ENCODE measurements at regions not wholly inside any gene's neighbourhood (a gene's known extent, or its start where the extent isn't known, plus 50 kb on each side); places are given as distances from the start of the nearest gene placed in this dataset.
A peak's percentile ranks its signal among the peaks of the same experiment; 100 is the strongest.

DNA sequence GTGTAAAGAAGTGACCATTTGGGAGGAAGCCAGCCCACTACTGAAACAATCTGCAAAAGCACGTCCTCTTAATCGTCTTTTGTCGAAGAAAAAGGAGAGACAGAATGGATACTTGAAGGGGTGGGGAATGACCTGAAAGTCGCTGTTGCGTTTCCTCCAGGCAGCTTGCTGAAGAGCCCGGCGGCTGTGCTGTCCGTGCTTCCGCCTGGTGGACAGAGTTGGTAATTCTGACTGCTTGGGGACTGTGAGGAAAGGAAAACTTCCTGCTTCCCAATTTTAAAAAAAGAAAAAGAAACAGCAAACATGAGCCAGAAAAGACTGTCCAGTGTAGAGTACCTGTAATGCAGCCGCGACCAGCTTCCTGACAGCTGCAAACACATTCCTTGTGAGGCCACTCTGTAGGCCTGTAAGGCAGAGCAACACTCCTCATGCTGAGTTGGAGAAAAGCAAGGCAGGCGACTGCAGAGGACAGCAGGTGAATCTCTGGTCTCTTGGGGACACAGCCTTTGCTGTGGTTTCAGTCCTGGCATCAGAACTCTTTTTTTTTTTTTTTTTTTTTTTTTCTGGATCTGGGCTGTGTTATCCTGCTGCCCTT is 251.1 kb upstream of the TBX18 start:
- no peak overlapping the region for H3K4ac ChIP-seq (ENCODE audit: low read depth in 1 of 2, low read length in 2 of 2)
- peak; percentile 58 for DNase-seq
- no peak overlapping the region for H3K9ac ChIP-seq (ENCODE audit: low read length)
- no peaks in the 10 kb centered on the region for H3K36me3 ChIP-seq (ENCODE audit: control insufficient read depth in 1 of 2, insufficient read depth in 2 of 2, low read depth in 1 of 2, low read length in 2 of 2)
- H2AK5ac ChIP-seq (ENCODE audit: low read length, severe bottlenecking) = no peak overlapping the region
- no peak overlapping the region for H2BK120ac ChIP-seq (ENCODE audit: low read depth, low read length)
- H3K23ac ChIP-seq (ENCODE audit: low read length in 2 of 2) = no peak overlapping the region
- H2AFZ ChIP-seq (ENCODE audit: low read depth, low read length) = no peak overlapping the region
- H3K4me2 ChIP-seq (ENCODE audit: low read length, poor library complexity, severe bottlenecking) = no peak overlapping the region
- no peak overlapping the region for H2BK15ac ChIP-seq (ENCODE audit: low read depth, poor library complexity, severe bottlenecking)
- H3K27me3 ChIP-seq (ENCODE audit: control insufficient read depth in 1 of 2, insufficient read depth in 1 of 2, low read length in 2 of 2) = peaks cover 0 to 17% of the 10 kb centered on the region in 2 experiments
- H3K4me3 ChIP-seq (ENCODE audit: insufficient read depth in 1 of 2, low read depth in 1 of 2, low read length in 2 of 2) = no peak overlapping the region
- H2BK12ac ChIP-seq (ENCODE audit: low read length in 2 of 2) = no peak overlapping the region
- no peak overlapping the region for H4K8ac ChIP-seq (ENCODE audit: low read length)
- H3K9me3 ChIP-seq (ENCODE audit: control insufficient read depth, low read length) = no peaks in the 10 kb centered on the region
- 24% methylated on average over 12 of the region's 12 CpGs for WGBS
- no peak overlapping the region for H3K14ac ChIP-seq (ENCODE audit: low read length in 2 of 2)
- H3K79me1 ChIP-seq (replicated peaks; ENCODE audit: low read length, poor library complexity, severe bottlenecking) = no peaks in the 10 kb centered on the region
- no peak overlapping the region for H2BK5ac ChIP-seq (ENCODE audit: low read depth, low read length, poor library complexity, severe bottlenecking)
- no peak overlapping the region for H3K27ac ChIP-seq (ENCODE audit: low read length, poor library complexity, severe bottlenecking)
- no peak overlapping the region for H4K91ac ChIP-seq (ENCODE audit: low read length)
- no peak overlapping the region for H3K18ac ChIP-seq (ENCODE audit: low read depth in 1 of 2, low read length in 2 of 2)
- H3K4me1 ChIP-seq (ENCODE audit: control insufficient read depth, insufficient read depth, low read depth, low read length) = no peaks in the 10 kb centered on the region

DNA sequence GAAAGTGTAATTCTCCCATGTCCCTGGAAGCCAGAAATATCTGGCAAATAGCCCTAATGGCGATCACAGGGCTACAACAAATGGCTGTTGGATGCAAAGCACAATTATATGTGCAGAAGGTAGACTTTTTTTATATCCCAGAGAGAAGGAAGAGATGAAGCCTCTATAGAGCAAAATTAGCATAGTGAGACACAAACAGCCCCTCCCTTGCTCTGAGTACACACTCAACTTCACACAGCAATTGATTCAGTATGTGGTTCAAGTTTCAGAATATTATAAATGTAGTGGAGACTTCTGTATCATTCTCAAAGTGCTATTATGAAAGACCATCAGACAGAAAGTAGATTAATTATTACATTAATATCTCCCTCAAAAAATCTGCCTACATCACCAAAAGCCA is 246.5 kb upstream of the TBX18 start:
- H3K4me1 ChIP-seq (ENCODE audit: control insufficient read depth, insufficient read depth, low read depth, low read length) = no peaks in the 10 kb centered on the region

DNA sequence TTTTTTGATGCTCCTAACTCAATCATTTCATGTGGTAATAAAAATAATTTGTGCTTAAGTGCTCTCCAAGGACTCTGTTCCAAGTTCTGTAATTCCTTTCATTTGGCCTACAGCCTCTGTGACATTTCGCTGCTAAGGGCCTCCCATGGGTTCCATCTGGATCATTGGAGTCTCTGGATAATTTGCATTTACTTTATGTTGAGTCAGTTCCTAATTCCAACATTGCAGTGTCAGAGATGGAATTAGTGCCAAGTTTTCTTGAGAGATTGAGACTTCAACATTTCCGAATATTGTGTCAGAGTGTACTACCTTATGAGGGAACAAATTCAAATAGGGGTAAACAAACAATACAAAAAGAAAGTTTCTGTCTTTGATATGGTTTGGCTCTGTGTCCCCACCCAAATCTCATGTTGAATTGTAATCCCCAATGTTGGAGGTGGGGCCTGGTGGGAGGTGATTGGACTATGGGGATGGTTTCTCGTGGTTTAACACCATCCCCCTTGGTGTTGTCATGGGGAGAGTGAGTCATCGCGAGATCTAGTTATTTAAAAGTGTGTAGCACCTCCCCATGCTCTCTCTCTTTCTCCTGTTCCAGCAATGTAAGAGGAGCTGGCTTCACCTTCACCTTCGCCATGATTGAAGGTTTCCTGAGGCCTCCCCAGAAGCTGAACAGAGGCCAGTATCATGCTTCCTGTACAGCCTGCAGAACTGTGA is 244.1 kb upstream of the TBX18 start:
- Histone ChIP-seq H2BK12ac (ENCODE audit: low read length in 2 of 2) (no peak overlapping the region), H3K9ac (ENCODE audit: low read length) (no peak overlapping the region), H3K27ac (ENCODE audit: low read length, poor library complexity, severe bottlenecking) (no peak overlapping the region), H3K27me3 (ENCODE audit: control insufficient read depth in 1 of 2, insufficient read depth in 1 of 2, low read length in 2 of 2) (peaks cover 0 to 11% of the 10 kb centered on the region in 2 experiments), H2BK15ac (ENCODE audit: low read depth, poor library complexity, severe bottlenecking) (no peak overlapping the region), H3K18ac (ENCODE audit: low read depth in 1 of 2, low read length in 2 of 2) (no peak overlapping the region), H3K4me3 (ENCODE audit: insufficient read depth in 1 of 2, low read depth in 1 of 2, low read length in 2 of 2) (no peak overlapping the region), H2BK5ac (ENCODE audit: low read depth, low read length, poor library complexity, severe bottlenecking) (no peak overlapping the region), H3K9me3 (ENCODE audit: control insufficient read depth, low read length) (no peaks in the 10 kb centered on the region), H3K36me3 (ENCODE audit: control insufficient read depth in 1 of 2, insufficient read depth in 2 of 2, low read depth in 1 of 2, low read length in 2 of 2) (no peaks in the 10 kb centered on the region), H4K91ac (ENCODE audit: low read length) (no peak overlapping the region), H3K14ac (ENCODE audit: low read length in 2 of 2) (no peak overlapping the region), H2AFZ (ENCODE audit: low read depth, low read length) (no peak overlapping the region), H4K8ac (ENCODE audit: low read length) (no peak overlapping the region), H2AK5ac (ENCODE audit: low read length, severe bottlenecking) (no peak overlapping the region), H3K4ac (ENCODE audit: low read depth in 1 of 2, low read length in 2 of 2) (no peak overlapping the region), H2BK120ac (ENCODE audit: low read depth, low read length) (no peak overlapping the region), H3K4me1 (ENCODE audit: control insufficient read depth, insufficient read depth, low read depth, low read length) (no peaks in the 10 kb centered on the region), H3K23ac (ENCODE audit: low read length in 2 of 2) (no peak overlapping the region), H3K4me2 (ENCODE audit: low read length, poor library complexity, severe bottlenecking) (no peak overlapping the region), H3K79me1 (replicated peaks; ENCODE audit: low read length, poor library complexity, severe bottlenecking) (no peaks in the 10 kb centered on the region)
- DNase-seq = peak; percentile 2
- WGBS = 89% methylated on average over 4 of the region's 6 CpGs

More for the DNA sequence above, 246.5 kb upstream of the TBX18 start:
- Histone ChIP-seq H2BK15ac (ENCODE audit: low read depth, poor library complexity, severe bottlenecking) (no peak overlapping the region), H4K91ac (ENCODE audit: low read length) (no peak overlapping the region), H2AK5ac (ENCODE audit: low read length, severe bottlenecking) (no peak overlapping the region), H3K27ac (ENCODE audit: low read length, poor library complexity, severe bottlenecking) (no peak overlapping the region), H3K36me3 (ENCODE audit: control insufficient read depth in 1 of 2, insufficient read depth in 2 of 2, low read depth in 1 of 2, low read length in 2 of 2) (no peaks in the 10 kb centered on the region), H3K18ac (ENCODE audit: low read depth in 1 of 2, low read length in 2 of 2) (no peak overlapping the region), H3K23ac (ENCODE audit: low read length in 2 of 2) (no peak overlapping the region), H4K8ac (ENCODE audit: low read length) (no peak overlapping the region), H2AFZ (ENCODE audit: low read depth, low read length) (no peak overlapping the region), H2BK5ac (ENCODE audit: low read depth, low read length, poor library complexity, severe bottlenecking) (no peak overlapping the region), H3K9me3 (ENCODE audit: control insufficient read depth, low read length) (no peaks in the 10 kb centered on the region), H3K27me3 (ENCODE audit: control insufficient read depth in 1 of 2, insufficient read depth in 1 of 2, low read length in 2 of 2) (peaks cover 0 to 10% of the 10 kb centered on the region in 2 experiments), H2BK120ac (ENCODE audit: low read depth, low read length) (no peak overlapping the region), H3K4me3 (ENCODE audit: insufficient read depth in 1 of 2, low read depth in 1 of 2, low read length in 2 of 2) (no peak overlapping the region), H3K9ac (ENCODE audit: low read length) (no peak overlapping the region), H3K79me1 (replicated peaks; ENCODE audit: low read length, poor library complexity, severe bottlenecking) (no peaks in the 10 kb centered on the region), H3K4me2 (ENCODE audit: low read length, poor library complexity, severe bottlenecking) (no peak overlapping the region), H3K14ac (ENCODE audit: low read length in 2 of 2) (no peak overlapping the region), H3K4ac (ENCODE audit: low read depth in 1 of 2, low read length in 2 of 2) (no peak overlapping the region), H2BK12ac (ENCODE audit: low read length in 2 of 2) (no peak overlapping the region)
- 17% methylated on average over 1 of the region's 1 CpG for WGBS
- no peak for DNase-seq

DNA sequence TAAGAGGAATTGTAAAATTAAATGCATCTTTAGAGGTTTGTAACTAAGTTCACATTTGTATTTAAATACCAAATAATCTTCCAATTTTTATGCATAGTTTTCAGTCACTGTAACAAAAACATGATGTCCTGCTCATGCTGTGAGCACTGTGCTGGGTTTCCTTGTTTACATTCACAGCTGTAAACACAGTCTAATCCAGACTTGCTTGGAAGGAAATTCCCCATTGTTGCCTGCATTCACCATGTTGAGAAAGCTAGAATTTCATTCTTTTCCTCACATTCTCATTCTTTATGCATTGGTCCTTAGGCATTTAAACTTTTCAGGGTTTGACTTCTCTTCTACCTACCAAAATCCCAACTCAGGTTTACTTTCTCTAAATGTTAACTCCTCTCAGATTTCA is 242.0 kb upstream of the TBX18 start:
- Histone ChIP-seq H4K91ac (ENCODE audit: low read length) (no peak overlapping the region), H3K36me3 (ENCODE audit: control insufficient read depth in 1 of 2, insufficient read depth in 2 of 2, low read depth in 1 of 2, low read length in 2 of 2) (no peaks in the 10 kb centered on the region), H2BK5ac (ENCODE audit: low read depth, low read length, poor library complexity, severe bottlenecking) (no peak overlapping the region), H3K79me1 (replicated peaks; ENCODE audit: low read length, poor library complexity, severe bottlenecking) (no peaks in the 10 kb centered on the region), H3K23ac (ENCODE audit: low read length in 2 of 2) (no peak overlapping the region), H4K8ac (ENCODE audit: low read length) (no peak overlapping the region), H3K4me2 (ENCODE audit: low read length, poor library complexity, severe bottlenecking) (no peak overlapping the region), H2BK120ac (ENCODE audit: low read depth, low read length) (no peak overlapping the region), H3K4me1 (ENCODE audit: control insufficient read depth, insufficient read depth, low read depth, low read length) (no peaks in the 10 kb centered on the region), H3K4ac (ENCODE audit: low read depth in 1 of 2, low read length in 2 of 2) (no peak overlapping the region), H3K9me3 (ENCODE audit: control insufficient read depth, low read length) (no peaks in the 10 kb centered on the region), H3K14ac (ENCODE audit: low read length in 2 of 2) (no peak overlapping the region), H3K9ac (ENCODE audit: low read length) (no peak overlapping the region), H3K27ac (ENCODE audit: low read length, poor library complexity, severe bottlenecking) (no peak overlapping the region), H2AK5ac (ENCODE audit: low read length, severe bottlenecking) (no peak overlapping the region), H2BK12ac (ENCODE audit: low read length in 2 of 2) (no peak overlapping the region), H3K4me3 (ENCODE audit: insufficient read depth in 1 of 2, low read depth in 1 of 2, low read length in 2 of 2) (no peak overlapping the region), H3K18ac (ENCODE audit: low read depth in 1 of 2, low read length in 2 of 2) (no peak overlapping the region), H2AFZ (ENCODE audit: low read depth, low read length) (no peak overlapping the region), H3K27me3 (ENCODE audit: control insufficient read depth in 1 of 2, insufficient read depth in 1 of 2, low read length in 2 of 2) (peaks cover 6 to 7% of the 10 kb centered on the region in 2 experiments), H2BK15ac (ENCODE audit: low read depth, poor library complexity, severe bottlenecking) (no peak overlapping the region)
- DNase-seq = peak; percentile 38

Data from mesenchymal stem cell (in vitro differentiated cells and primary cell).